ENCODE measurements at regions not wholly inside any gene's neighbourhood (a gene's known extent, or its start where the extent isn't known, plus 50 kb on each side); places are given as distances from the start of the nearest gene placed in this dataset.
A peak's percentile ranks its signal among the peaks of the same experiment; 100 is the strongest.

DNA sequence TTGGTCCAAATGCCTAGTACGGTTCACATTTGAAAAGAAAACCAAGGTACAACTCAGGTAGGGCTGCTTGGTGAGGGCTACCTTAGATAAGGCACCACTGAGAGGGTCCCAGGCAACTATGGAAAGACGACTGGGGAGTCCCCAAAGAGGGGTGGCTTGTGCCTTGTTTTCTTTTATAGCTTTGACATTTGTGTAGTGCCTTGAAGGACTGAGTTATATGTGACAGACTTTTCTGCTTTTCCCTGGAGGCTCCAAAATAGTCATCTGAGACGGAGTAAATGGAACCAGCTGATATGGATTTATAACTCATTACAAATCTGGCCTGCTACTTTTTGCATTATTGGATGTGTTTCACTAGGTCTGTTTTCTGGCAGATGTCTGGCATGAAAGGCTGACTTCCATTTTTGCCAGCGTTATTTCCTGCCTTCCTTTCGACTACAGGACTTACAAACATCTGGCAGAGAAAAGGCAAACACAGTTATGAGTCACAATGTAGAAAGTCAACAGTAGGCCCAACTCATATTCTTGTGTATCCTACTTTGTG, 88.2 kb upstream of the IMMP2L start:
- 100% methylated on average over 1 of the region's 5 CpGs; no CpG with 5 or more reads in 1 of the 2 experiments for WGBS, 2 experiments (ENCODE audit: extremely low coverage in 2 of 2, insufficient read length in 1 of 2)

More for the DNA sequence above, 88.2 kb upstream of the IMMP2L start:
- peak; percentile 17 for DNase-seq
- intact Hi-C loops (cut with micrococcal nuclease) (no loop called here), in situ Hi-C loops (cut with MboI; ENCODE audit: low sequenced_read_pairs) (no loop called here), dilution Hi-C loops (cut with HindIII; ENCODE audit: low sequenced_read_pairs, unreplicated experiment) (no loop called here)
- H3K18ac ChIP-seq (ENCODE audit: low read depth, low read length) = no peak overlapping the region
- no peak overlapping the region for H3K23ac ChIP-seq (ENCODE audit: low read depth, low read length)
- no peak overlapping the region for H3K9ac ChIP-seq (ENCODE audit: low read depth, low read length)
- H4K20me1 ChIP-seq (ENCODE audit: insufficient read depth, low read length) = no peaks in the 10 kb centered on the region
- POLR2A ChIA-PET (ENCODE audit: unreplicated experiment) = no interaction called here
- TF ChIP-seq MAZ (IDR thresholded peaks at IDR 0.05; ENCODE audit: borderline replicate concordance, low read depth, low read length) (no peak), CEBPB (IDR thresholded peaks at IDR 0.05; ENCODE audit: low read depth, low read length) (no peak), RAD21 (IDR thresholded peaks at IDR 0.05; ENCODE audit: low read length) (no peak), MAFK (IDR thresholded peaks at IDR 0.05; ENCODE audit: low read depth, low read length) (no peak), NFE2L2 (IDR thresholded peaks at IDR 0.05; ENCODE audit: low read depth, low read length) (no peak), RFX5 (IDR thresholded peaks at IDR 0.05; ENCODE audit: low read depth, low read length) (no peak), RCOR1 (IDR thresholded peaks at IDR 0.05; ENCODE audit: insufficient replicate concordance, low read length) (no peak), CHD1 (IDR thresholded peaks at IDR 0.05; ENCODE audit: low read depth, low read length) (no peak)
- TF ChIP-seq, protein P1, sequence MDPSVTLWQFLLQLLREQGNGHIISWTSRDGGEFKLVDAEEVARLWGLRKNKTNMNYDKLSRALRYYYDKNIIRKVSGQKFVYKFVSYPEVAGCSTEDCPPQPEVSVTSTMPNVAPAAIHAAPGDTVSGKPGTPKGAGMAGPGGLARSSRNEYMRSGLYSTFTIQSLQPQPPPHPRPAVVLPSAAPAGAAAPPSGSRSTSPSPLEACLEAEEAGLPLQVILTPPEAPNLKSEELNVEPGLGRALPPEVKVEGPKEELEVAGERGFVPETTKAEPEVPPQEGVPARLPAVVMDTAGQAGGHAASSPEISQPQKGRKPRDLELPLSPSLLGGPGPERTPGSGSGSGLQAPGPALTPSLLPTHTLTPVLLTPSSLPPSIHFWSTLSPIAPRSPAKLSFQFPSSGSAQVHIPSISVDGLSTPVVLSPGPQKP (IDR thresholded peaks at IDR 0.05; ENCODE audit: borderline replicate concordance, low read depth, low read length) = no peak
- peak; percentile 48; the same call in 1 of the 2 replicates for ATAC-seq (ENCODE audit: low read depth)
- H3K27me3 ChIP-seq (ENCODE audit: control insufficient read depth, insufficient read depth, low read length) = no peaks in the 10 kb centered on the region
- no peak overlapping the region for H2BK5ac ChIP-seq (ENCODE audit: low read depth, low read length, poor library complexity, severe bottlenecking)
- H2AK9ac ChIP-seq (replicated peaks; ENCODE audit: low read depth, low read length, poor library complexity) = no peak overlapping the region
- no peaks in the 10 kb centered on the region for H3K79me1 ChIP-seq (ENCODE audit: low read depth in 1 of 2, low read length in 2 of 2)
- H3K4me3 ChIP-seq (ENCODE audit: insufficient read depth, low read depth, low read length) = no peak overlapping the region
- H2BK15ac ChIP-seq (ENCODE audit: low read depth, low read length) = no peak overlapping the region
- no peak overlapping the region for H3K4me2 ChIP-seq (ENCODE audit: low read depth, low read length)
- H4K8ac ChIP-seq (ENCODE audit: low read depth in 2 of 2, low read length in 2 of 2) = no peak overlapping the region
- no peak overlapping the region for H3K14ac ChIP-seq (replicated peaks; ENCODE audit: low read depth, low read length)
- no peak overlapping the region for H3K27ac ChIP-seq (ENCODE audit: insufficient read depth, low read length)
- H2AK5ac ChIP-seq (ENCODE audit: low read depth, low read length) = no peak overlapping the region
- no peaks in the 10 kb centered on the region for H3K9me1 ChIP-seq (ENCODE audit: insufficient read depth, low read length)
- H2BK20ac ChIP-seq (ENCODE audit: low read depth, low read length) = no peak overlapping the region
- CTCF ChIA-PET = no interaction called here
- BruUV-seq (replicated peaks) = no TSS peak
- H3K9me3 ChIP-seq (ENCODE audit: control insufficient read depth, insufficient read depth, low read length) = no peaks in the 10 kb centered on the region
- no peak overlapping the region for H2AFZ ChIP-seq (replicated peaks; ENCODE audit: low read length, poor library complexity)
- no peak overlapping the region for H4K5ac ChIP-seq (ENCODE audit: low read depth, low read length)
- H4K91ac ChIP-seq (ENCODE audit: insufficient read depth, low read depth, low read length) = no peak overlapping the region
- H3K4me1 ChIP-seq (ENCODE audit: control insufficient read depth, insufficient read depth, low read length) = no peaks in the 10 kb centered on the region
- H3K4ac ChIP-seq (ENCODE audit: low read depth, low read length) = no peak overlapping the region
- H3K56ac ChIP-seq (ENCODE audit: extremely low read depth, insufficient read depth, low read length) = no peak overlapping the region
- H3K36me3 ChIP-seq (ENCODE audit: control insufficient read depth, insufficient read depth, low read length) = no peaks in the 10 kb centered on the region
- H2BK120ac ChIP-seq (ENCODE audit: low read depth, low read length) = no peak overlapping the region

Measured in IMR-90 (cell line).